T-helper 1 cell (primary cell): ENCODE measurements at regions not wholly inside any gene's neighbourhood (a gene's known extent, or its start where the extent isn't known, plus 50 kb on each side); places are given as distances from the start of the nearest gene placed in this dataset.
"Not testable (repeated sequence)": the region's sequence is repeated elsewhere in the genome, so short reads cannot be mapped to it uniquely, and the experiment has no call there.

ENCODE experiments used
- DNase-seq, 5 donors: peaks; one replicate each; pipeline ENCODE4 v3.0.0-alpha.2; 2012 to 2020

DNA sequence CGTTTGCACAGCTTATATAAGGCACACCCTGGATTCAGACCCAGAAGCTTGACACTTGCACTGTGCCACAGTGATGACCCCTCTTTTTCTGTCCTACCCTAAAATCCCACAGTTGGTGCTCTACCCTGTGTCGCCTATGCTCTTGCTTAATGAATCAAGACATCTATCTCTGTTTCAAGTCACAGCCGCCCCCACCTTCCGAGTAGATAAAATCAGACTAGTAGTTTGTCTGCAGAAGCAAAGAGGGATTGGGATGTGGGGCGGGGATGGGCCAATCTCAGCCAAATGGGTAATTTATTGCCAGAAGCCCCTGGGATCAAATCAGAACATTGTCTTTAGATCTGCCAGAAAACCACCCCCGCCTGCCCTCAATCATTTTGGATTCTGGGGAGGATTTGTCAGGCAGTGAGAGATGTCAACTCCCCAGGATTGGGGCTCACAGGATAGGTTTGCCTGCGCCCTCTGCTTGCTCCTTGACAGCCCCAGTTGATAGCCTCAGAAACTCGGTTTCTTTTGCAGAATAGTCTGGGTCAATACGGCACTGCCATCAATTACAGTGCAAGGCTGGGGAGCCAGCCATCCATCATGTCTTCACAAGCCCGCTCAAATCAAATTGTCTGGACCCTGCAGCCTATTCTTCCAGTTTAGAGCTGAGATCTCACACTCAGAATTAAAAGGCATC lies 520.8 kb downstream of the GRIN2A start:
- no peak for DNase-seq

DNA sequence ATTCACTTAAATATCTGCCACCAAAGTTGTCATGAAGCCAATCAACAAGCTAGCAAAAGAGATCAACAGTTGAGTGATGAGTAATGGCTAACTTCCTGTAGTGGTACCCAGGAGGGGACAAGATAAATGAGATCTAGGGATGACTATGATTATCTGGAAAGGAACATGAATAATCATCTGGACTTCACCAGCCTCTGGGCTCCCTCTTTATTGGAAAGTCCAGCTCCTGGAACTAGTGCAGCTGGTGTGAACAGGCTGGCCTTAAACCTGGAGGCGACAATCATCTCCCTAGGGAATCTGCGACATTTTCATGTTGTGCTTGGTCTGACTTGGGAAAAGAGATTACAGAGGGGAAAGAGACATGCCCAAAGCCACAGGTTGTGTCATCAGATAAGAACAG lies 518.6 kb downstream of the GRIN2A start:
- DNase-seq: no peak

- DNase-seq: no peak
These were observed 516.4 kb downstream of the GRIN2A start for GRCh38 chr16:9665851-9666271.

- DNase-seq: no peak
These were observed 515.3 kb downstream of the GRIN2A start for GRCh38 chr16:9666834-9667480.

DNA sequence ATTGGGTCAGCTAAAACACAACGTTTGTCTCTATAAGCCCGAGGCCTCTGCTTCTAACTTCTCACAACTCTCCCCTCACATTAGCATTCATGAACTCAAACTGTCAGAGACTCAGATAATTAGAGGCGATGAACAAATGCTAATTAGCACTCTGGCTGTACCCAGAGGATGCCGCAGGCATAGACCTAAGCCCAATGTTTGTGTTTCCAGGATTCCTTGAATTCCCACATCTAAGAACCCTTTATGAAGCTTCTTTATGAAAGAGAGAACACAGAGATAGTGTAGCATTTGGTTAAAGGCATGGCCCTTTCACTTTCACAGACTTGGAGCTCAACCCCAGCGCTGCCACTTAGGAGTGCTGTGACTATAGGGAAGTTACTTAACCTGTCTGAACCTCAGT lies 512.2 kb downstream of the GRIN2A start:
- no peak for DNase-seq

DNA sequence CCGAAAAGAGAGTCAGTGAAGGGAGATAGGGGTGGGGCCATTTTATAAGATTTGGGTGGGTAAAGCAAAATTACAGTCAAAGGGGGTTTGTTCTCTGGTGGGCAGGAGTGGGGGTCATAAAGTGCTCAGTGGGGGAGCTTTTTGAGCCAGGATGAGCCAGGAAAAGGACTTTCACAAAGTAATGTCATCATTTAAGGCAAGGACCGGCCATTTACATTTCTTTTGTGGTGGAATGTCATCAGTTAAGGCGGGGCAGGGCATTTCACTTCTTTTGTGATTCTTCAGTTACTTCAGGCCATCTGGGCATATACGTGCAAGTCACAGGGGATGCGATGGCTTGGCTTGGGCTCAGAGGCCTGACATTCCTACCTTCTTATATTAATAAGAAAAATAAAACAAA lies 511.6 kb downstream of the GRIN2A start:
- DNase-seq: not testable (repeated sequence)

GRCh38 chr16:9676560-9677300 lies 505.5 kb downstream of the GRIN2A start:
- DNase-seq: not testable (repeated sequence)

GRCh38 chr16:9677301-9677653 lies 505.0 kb downstream of the GRIN2A start:
- no peak for DNase-seq

DNA sequence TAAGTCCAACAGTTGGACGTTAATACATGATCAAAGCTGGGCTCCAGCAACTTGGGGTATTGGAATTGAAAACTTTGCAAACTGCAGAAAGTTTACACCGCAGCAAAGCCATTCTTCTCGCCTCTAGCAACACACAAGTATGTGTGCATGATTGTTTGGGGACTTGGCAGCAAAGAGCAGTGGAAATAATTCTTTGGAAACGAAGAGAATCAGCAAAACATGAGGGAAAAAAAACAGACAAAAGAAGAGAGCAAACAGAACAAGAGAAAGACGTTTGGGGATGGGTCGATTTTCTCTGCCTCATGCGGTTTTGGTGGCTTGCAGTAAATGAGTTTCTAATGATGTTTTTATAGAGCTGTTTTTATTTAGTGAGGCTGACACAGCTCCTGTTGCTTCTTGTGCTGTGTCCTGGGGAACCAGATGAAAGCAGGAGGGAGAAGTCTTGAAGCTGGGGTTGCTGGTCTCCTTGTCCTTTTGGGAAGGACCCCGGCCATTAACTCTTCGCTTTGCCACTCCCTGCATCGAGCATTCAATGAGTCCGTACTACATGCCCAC lies 502.9 kb downstream of the GRIN2A start:
- DNase-seq: no peak

GRCh38 chr16:9680019-9680655 lies 502.1 kb downstream of the GRIN2A start:
- no peak for DNase-seq

GRCh38 chr16:9680968-9681367 lies 501.3 kb downstream of the GRIN2A start:
- no peak for DNase-seq

DNA sequence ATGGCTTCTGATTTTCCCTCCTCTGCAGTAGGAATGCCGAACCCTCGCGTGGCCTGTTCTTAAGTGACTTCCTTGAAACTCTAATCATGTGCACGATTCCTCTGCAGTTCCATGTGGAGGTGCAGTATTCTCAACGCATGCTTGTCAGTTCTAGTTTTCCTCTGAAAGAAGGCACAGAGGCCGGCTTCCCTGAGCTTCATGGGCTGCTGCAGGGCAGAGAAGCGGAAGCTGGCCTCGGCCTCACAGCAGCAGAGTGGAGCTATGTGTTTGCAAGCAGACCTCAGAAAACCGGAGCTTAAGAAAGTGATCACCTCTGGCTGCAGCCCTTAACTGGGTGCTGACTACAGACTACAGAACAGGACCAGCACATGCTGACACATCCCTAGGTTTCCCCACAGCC lies 500.7 kb downstream of the GRIN2A start:
- no peak for DNase-seq

DNA sequence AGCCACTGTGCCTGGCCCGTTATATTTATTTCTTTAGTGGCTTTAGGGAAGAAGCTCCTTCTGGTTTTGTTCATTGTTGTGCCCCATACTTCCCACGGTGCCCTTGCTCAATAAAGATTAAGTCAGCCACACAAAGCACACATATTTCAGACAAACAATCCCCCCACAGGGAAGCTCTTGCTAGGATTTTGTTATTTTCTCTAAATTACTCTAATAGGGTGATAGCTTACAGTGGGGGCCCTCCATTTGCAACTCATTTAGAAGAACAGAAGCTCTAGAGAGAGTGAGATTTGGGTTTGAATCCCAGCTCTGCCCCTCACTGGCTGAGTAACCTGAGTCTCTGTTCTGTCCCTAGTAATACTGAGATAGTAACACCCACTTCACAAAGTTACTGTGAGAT lies 499.9 kb downstream of the GRIN2A start:
- DNase-seq: no peak

- no peak for DNase-seq
These were observed 498.6 kb downstream of the GRIN2A start for GRCh38 chr16:9683677-9684076.

GRCh38 chr16:9687737-9688319 lies 494.4 kb downstream of the GRIN2A start:
- no peak for DNase-seq

GRCh38 chr16:9689597-9689996 lies 492.6 kb downstream of the GRIN2A start:
- DNase-seq: no peak

DNA sequence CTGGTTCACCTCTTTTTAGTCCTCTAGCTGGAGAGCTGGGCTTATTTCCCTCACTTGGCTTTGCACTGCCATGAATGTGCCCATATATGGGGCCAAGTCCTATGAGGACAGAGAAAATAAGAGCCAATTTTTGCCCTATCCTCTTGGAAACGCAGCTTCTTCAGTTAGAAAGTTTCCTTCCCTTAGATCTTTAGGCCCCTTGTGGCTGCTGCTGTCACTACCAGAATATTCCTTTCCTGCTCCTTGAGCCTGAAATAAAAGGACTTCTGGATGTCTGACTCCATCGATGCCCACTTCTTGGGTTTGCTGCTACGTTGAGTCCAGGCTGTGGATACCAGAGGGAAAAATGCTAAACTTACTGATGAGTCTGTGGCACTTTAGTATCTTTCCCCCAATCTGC lies 487.1 kb downstream of the GRIN2A start:
- DNase-seq: no peak
